ENCODE measurements at regions not wholly inside any gene's neighbourhood (a gene's known extent, or its start where the extent isn't known, plus 50 kb on each side); places are given as distances from the start of the nearest gene placed in this dataset.

DNA sequence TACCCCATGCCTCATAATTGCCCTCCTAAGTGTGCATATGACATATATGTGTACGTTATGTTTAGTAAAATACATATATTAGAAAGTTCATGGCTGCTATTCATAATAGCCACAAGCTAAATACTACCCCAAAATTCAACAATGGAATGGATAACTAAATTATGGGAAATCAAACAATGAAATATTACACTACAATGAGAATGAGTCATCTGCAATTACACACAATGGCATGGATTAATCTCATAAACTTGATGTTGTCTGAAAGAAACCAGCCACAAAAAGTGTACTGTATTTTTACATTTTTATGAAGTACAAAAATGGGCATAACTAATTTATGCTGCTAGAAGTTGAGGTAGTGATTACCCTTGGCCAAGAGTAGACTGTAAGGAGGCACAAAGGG, 477.0 kb downstream of the HAO1 start:
- TF ChIP-seq CTCF (IDR thresholded peaks at IDR 0.05), result no peak
- Histone ChIP-seq H3K4me1 (no peaks in the 10 kb centered on the region), H3K9me3 (no peaks in the 10 kb centered on the region), H3K36me3 (no peaks in the 10 kb centered on the region), H3K9ac (ENCODE audit: low read depth in 2 of 2, low read length in 2 of 2) (no peak overlapping the region), H3K4me3 (no peak overlapping the region), H3K27me3 (no peaks in the 10 kb centered on the region), H3K27ac (no peak overlapping the region)
- intact Hi-C loops (cut with DNase I), result no loop called here
- DNase-seq, result no peak

DNA sequence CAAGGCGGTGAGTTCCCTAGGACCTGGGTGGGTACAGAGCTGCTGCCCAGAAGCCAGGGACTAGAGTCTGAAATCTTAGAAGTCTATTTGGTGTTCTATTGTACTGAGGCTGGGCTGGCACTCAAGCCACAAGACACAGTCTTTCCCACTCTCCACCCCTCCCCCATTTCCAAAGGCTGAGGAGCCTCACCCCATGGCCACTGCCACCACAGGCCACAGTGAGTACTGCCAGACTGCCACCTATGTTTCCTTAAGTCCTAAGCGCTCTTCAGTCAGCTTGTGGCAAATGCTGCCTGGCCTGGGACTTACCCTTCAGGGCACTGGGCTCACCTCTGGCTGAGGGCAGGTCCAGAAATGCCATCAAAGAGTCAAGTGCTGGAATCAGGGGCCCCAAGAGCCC, 469.3 kb downstream of the HAO1 start:
- H3K4me1 ChIP-seq, result no peaks in the 10 kb centered on the region
- intact Hi-C loops (cut with DNase I), result no loop called here
- TF ChIP-seq CTCF (IDR thresholded peaks at IDR 0.05), result no peak
- no peaks in the 10 kb centered on the region for H3K27me3 ChIP-seq
- H3K36me3 ChIP-seq, result no peaks in the 10 kb centered on the region
- no peak overlapping the region for H3K9ac ChIP-seq (ENCODE audit: low read depth in 2 of 2, low read length in 2 of 2)
- no peaks in the 10 kb centered on the region for H3K9me3 ChIP-seq
- H3K4me3 ChIP-seq, result no peak overlapping the region
- no peak for DNase-seq
- H3K27ac ChIP-seq, result no peak overlapping the region

GRCh38 chr20:7490288-7490687, 450.0 kb downstream of the HAO1 start:
- Histone ChIP-seq H3K9me3 (no peaks in the 10 kb centered on the region), H3K36me3 (no peaks in the 10 kb centered on the region), H3K9ac (ENCODE audit: low read depth in 2 of 2, low read length in 2 of 2) (no peak overlapping the region), H3K4me3 (no peak overlapping the region), H3K27me3 (no peaks in the 10 kb centered on the region), H3K27ac (no peak overlapping the region), H3K4me1 (no peaks in the 10 kb centered on the region)
- no peak for DNase-seq
- intact Hi-C loops (cut with DNase I), result no loop called here
- no peak for TF ChIP-seq CTCF (IDR thresholded peaks at IDR 0.05)

DNA sequence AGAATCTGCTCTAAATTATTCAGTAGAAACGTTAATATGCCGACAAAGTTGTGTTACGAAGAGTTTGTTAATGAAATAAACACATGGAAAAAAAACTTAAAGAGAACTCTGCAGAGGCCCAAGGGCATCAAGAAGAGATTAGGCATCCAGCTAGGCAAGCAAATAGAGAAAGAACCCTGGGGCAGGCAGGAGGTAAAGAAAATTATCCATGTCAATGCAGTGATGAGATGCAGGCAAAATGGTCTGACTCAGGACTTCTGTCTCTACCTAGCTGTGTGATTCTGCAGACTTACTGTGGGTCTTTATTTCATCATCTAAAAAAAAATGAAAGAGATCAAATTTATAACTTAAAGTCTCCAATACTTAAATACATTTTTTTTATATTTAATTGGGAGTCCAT, 448.0 kb downstream of the HAO1 start:
- no peaks in the 10 kb centered on the region for H3K36me3 ChIP-seq
- H3K9ac ChIP-seq (ENCODE audit: low read depth in 2 of 2, low read length in 2 of 2), result no peak overlapping the region
- H3K27ac ChIP-seq, result no peak overlapping the region
- H3K27me3 ChIP-seq, result no peaks in the 10 kb centered on the region
- H3K9me3 ChIP-seq, result no peaks in the 10 kb centered on the region
- no peak overlapping the region for H3K4me3 ChIP-seq
- DNase-seq, result no peak
- intact Hi-C loops (cut with DNase I), result no loop called here
- H3K4me1 ChIP-seq, result no peaks in the 10 kb centered on the region
- no peak for TF ChIP-seq CTCF (IDR thresholded peaks at IDR 0.05)

- H3K27ac ChIP-seq, result no peak overlapping the region
- no peak for DNase-seq
- no peaks in the 10 kb centered on the region for H3K9me3 ChIP-seq
- H3K36me3 ChIP-seq, result no peaks in the 10 kb centered on the region
- H3K4me3 ChIP-seq, result no peak overlapping the region
- H3K27me3 ChIP-seq, result no peaks in the 10 kb centered on the region
- no peak overlapping the region for H3K9ac ChIP-seq (ENCODE audit: low read depth in 2 of 2, low read length in 2 of 2)
- intact Hi-C loops (cut with DNase I), result no loop called here
- H3K4me1 ChIP-seq, result no peaks in the 10 kb centered on the region
- TF ChIP-seq CTCF (IDR thresholded peaks at IDR 0.05), result no peak
These were observed 446.9 kb downstream of the HAO1 start for GRCh38 chr20:7493311-7493710.

Measured in colonic mucosa (tissue), 4 donors.